Activated CD4-positive, alpha-beta T cell treated with anti-CD3 and anti-CD28 coated beads, Interleukin-2, amount 50 U/mL, for 1 hour (primary cell): ENCODE measurements at regions not wholly inside any gene's neighbourhood (a gene's known extent, or its start where the extent isn't known, plus 50 kb on each side); places are given as distances from the start of the nearest gene placed in this dataset.
A peak's percentile ranks its signal among the peaks of the same experiment; 100 is the strongest.

ENCODE experiments used
- DNase-seq: peaks from one replicate; pipeline ENCODE4 v3.0.0-alpha.2; 2020

GRCh38 chr3:124453189-124453588, 277.1 kb upstream of the UMPS start:
- no peak for DNase-seq

GRCh38 chr3:124455891-124456290, 274.4 kb upstream of the UMPS start:
- no peak for DNase-seq

GRCh38 chr3:124456506-124456905, 273.7 kb upstream of the UMPS start:
- DNase-seq = no peak

- DNase-seq = no peak
These were observed 270.6 kb upstream of the UMPS start for GRCh38 chr3:124459678-124460077.

GRCh38 chr3:124461126-124461525, 269.1 kb upstream of the UMPS start:
- no peak for DNase-seq

GRCh38 chr3:124461838-124462632, 268.2 kb upstream of the UMPS start:
- no peak for DNase-seq

GRCh38 chr3:124463234-124463633, 267.0 kb upstream of the UMPS start:
- no peak for DNase-seq

- peak; percentile 2 for DNase-seq
These were observed 262.0 kb upstream of the UMPS start for GRCh38 chr3:124467980-124468902.

- no peak for DNase-seq
These were observed 260.7 kb upstream of the UMPS start for GRCh38 chr3:124469555-124469954.

- DNase-seq = no peak
These were observed 251.4 kb upstream of the UMPS start for GRCh38 chr3:124478830-124479229.

- DNase-seq = no peak
These were observed 246.3 kb upstream of the UMPS start for GRCh38 chr3:124483915-124484470.

GRCh38 chr3:124486324-124486723, 243.9 kb upstream of the UMPS start:
- no peak for DNase-seq

GRCh38 chr3:124489506-124489905, 240.7 kb upstream of the UMPS start:
- DNase-seq = no peak

- DNase-seq = no peak
These were observed 239.2 kb upstream of the UMPS start for GRCh38 chr3:124491098-124491497.

GRCh38 chr3:124491875-124492274, 238.4 kb upstream of the UMPS start:
- no peak for DNase-seq

- DNase-seq = no peak
These were observed 237.4 kb upstream of the UMPS start for GRCh38 chr3:124492824-124493223.

GRCh38 chr3:124496061-124496460, 234.2 kb upstream of the UMPS start:
- no peak for DNase-seq

- no peak for DNase-seq
These were observed 232.8 kb upstream of the UMPS start for GRCh38 chr3:124497487-124497886.

GRCh38 chr3:124498891-124499290, 231.4 kb upstream of the UMPS start:
- DNase-seq = no peak

GRCh38 chr3:124504332-124505059, 225.8 kb upstream of the UMPS start:
- DNase-seq = no peak

GRCh38 chr3:124509884-124510283, 220.4 kb upstream of the UMPS start:
- no peak for DNase-seq

GRCh38 chr3:124510290-124510689, 220.0 kb upstream of the UMPS start:
- no peak for DNase-seq
